Endothelial cell of umbilical vein (primary cell): ENCODE measurements at regions not wholly inside any gene's neighbourhood (a gene's known extent, or its start where the extent isn't known, plus 50 kb on each side); places are given as distances from the start of the nearest gene placed in this dataset.

Source experiments
- BruUV-seq: library from RNA; stranded (reverse); fragments of 400-500 nt; replicated peaks from 2 replicates; lab custom pipeline; 2021; lab: Mats Ljungman, UMichigan
- CTCF ChIA-PET: fragments of 300-600, 350-600 bp; sonication (Branson Sonifier 250); formaldehyde crosslinking; loops from one replicate; lab custom pipeline; 2021; ENCODE audit warnings: antibody characterized with exemption, inconsistent platforms; lab: Charles Lee
- POLR2A ChIA-PET: fragments of 300-600, 350-600 bp; sonication (Branson Sonifier 250); formaldehyde crosslinking; loops from one replicate; lab custom pipeline; 2021; ENCODE audit warnings: antibody characterized with exemption, inconsistent platforms; lab: Charles Lee
- DNase-seq: peaks from one replicate; pipeline ENCODE4 v3.0.0-alpha.2; 2011; ENCODE audit warnings: low read depth, low spot score
- FAIRE-seq: peaks from 2 replicates; lab custom pipeline; 2011; peaks lifted over from hg19 to GRCh38; lab: Jason Lieb, UNC
- H2AFZ ChIP-seq: 2 replicates; pipeline ENCODE4 v1.6.0; 2012; ENCODE audit warnings: low read depth, low read length, control low read depth, inconsistent platforms
- H3K27ac ChIP-seq: 2 replicates; pipeline ENCODE4 v1.5.1; 2011; ENCODE audit warnings: low read depth, mild to moderate bottlenecking, control low read depth, low read length, moderate library complexity; ENCODE audit not compliant: insufficient read depth
- H3K27me3 ChIP-seq, 2 experiments: 2 replicates each; pipeline versions ENCODE4 v1.6.0 to v1.6.1; 2011; ENCODE audit warnings: low read length in 2 of 2, mixed read lengths in 1 of 2; ENCODE audit not compliant: control insufficient read depth in 2 of 2, insufficient read depth in 2 of 2
- H3K36me3 ChIP-seq, 2 experiments: 2 replicates in 1 of 2; 3 replicates in 1 of 2; pipeline ENCODE4 v1.5.1; 2011; ENCODE audit warnings: low read length in 2 of 2, mild to moderate bottlenecking in 1 of 2, moderate library complexity in 1 of 2; ENCODE audit not compliant: control insufficient read depth in 2 of 2, insufficient read depth in 2 of 2; ENCODE audit errors: extremely low read depth in 1 of 2
- H3K4me1 ChIP-seq: 3 replicates; pipeline ENCODE4 v1.5.1; 2011; ENCODE audit warnings: mild to moderate bottlenecking, low read length; ENCODE audit not compliant: control insufficient read depth, insufficient read depth; ENCODE audit errors: extremely low read depth
- H3K4me2 ChIP-seq: 2 replicates; pipeline ENCODE4 v1.6.1; 2011; ENCODE audit warnings: low read length, control low read depth, mixed read lengths; ENCODE audit not compliant: insufficient read depth
- H3K4me3 ChIP-seq, 3 experiments: fragments of 200-600 bp in 1 of 3; sonication (generic), shearing (Covaris generic) in 1 of 3; replicated peaks in 1 of 3; 2 replicates each; pipeline ENCODE4 v1.5.1; 2011 to 2016; ENCODE audit warnings: control low read depth in 3 of 3, low read length in 3 of 3, mild to moderate bottlenecking in 2 of 3, inconsistent platforms in 1 of 3, low read depth in 1 of 3, moderate library complexity in 1 of 3; ENCODE audit not compliant: insufficient read depth in 1 of 3
- H3K79me2 ChIP-seq: 2 replicates; pipeline ENCODE4 v1.6.0; 2012; ENCODE audit warnings: low read length, inconsistent platforms; ENCODE audit not compliant: control insufficient read depth, insufficient read depth
- H3K9ac ChIP-seq: replicated peaks from 2 replicates; pipeline ENCODE3; 2011; ENCODE audit warnings: low read length, control low read depth; ENCODE audit not compliant: insufficient read depth; ENCODE audit errors: extremely low read depth
- H3K9me1 ChIP-seq: replicated peaks from 3 replicates; pipeline ENCODE4 v1.6.0; 2011; ENCODE audit warnings: mild to moderate bottlenecking, low read length; ENCODE audit not compliant: control insufficient read depth, insufficient read depth; ENCODE audit errors: extremely low read depth
- H3K9me3 ChIP-seq: replicated peaks from 2 replicates; pipeline ENCODE4 v1.5.1; 2012; ENCODE audit warnings: low read length, inconsistent platforms; ENCODE audit not compliant: control insufficient read depth, insufficient read depth
- H4K20me1 ChIP-seq: replicated peaks from 2 replicates; pipeline ENCODE3; 2011; ENCODE audit warnings: mild to moderate bottlenecking, low read length; ENCODE audit not compliant: control insufficient read depth, insufficient read depth; ENCODE audit errors: extremely low read depth
- EZH2 ChIP-seq: IDR thresholded peaks from 2 replicates; pipeline ENCODE4 v1.6.1; 2012; ENCODE audit warnings: borderline replicate concordance, low read depth, mild to moderate bottlenecking, moderate library complexity, low read length, inconsistent platforms; ENCODE audit not compliant: severe bottlenecking
- FOS ChIP-seq: IDR thresholded peaks from 2 replicates; pipeline ENCODE4 v1.6.1; 2011; ENCODE audit warnings: mild to moderate bottlenecking, low read length, moderate library complexity, borderline replicate concordance; ENCODE audit not compliant: insufficient read depth
- GATA2 ChIP-seq: IDR thresholded peaks from 2 replicates; pipeline ENCODE4 v1.7.0; 2011; ENCODE audit warnings: low read depth, mild to moderate bottlenecking, moderate library complexity, mixed read lengths, low read length; ENCODE audit not compliant: insufficient read length, insufficient read depth
- JUN ChIP-seq: IDR thresholded peaks from 2 replicates; pipeline ENCODE4 v1.6.1; 2011; ENCODE audit warnings: borderline replicate concordance, low read depth; ENCODE audit not compliant: insufficient read length, insufficient read depth
- MYC ChIP-seq: IDR thresholded peaks from one replicate; pipeline ENCODE4 v1.6.1; 2011; ENCODE audit warnings: mild to moderate bottlenecking, low read depth, low read length
- POLR2A ChIP-seq: IDR thresholded peaks from 2 replicates; pipeline ENCODE4 v1.6.1; 2012; ENCODE audit warnings: low read depth, mild to moderate bottlenecking, control low read depth, low read length
- POLR2AphosphoS5 ChIP-seq: IDR thresholded peaks from 2 replicates; pipeline ENCODE4 v1.6.1; 2012; ENCODE audit warnings: low read depth, mild to moderate bottlenecking, control low read depth, low read length, moderate library complexity; ENCODE audit not compliant: insufficient read depth
- dilution Hi-C: fragments of 300-500 bp; cut with MboI; formaldehyde crosslinking; loops from one replicate; pipeline ENCODE4 v1.15.0; 2019; ENCODE audit warnings: low sequenced_read_pairs; ENCODE audit not compliant: extremely low pct_ligation_motif_present
- intact Hi-C: fragments of 100-400 bp; cut with micrococcal nuclease; formaldehyde crosslinking; loops from one replicate; pipeline ENCODE4 v1.10.0; 2022
- TF ChIP-seq, protein P1 (sequence below): IDR thresholded peaks from 2 replicates; pipeline ENCODE4 v1.6.1; 2011; ENCODE audit not compliant: insufficient read depth, insufficient read length
- TF ChIP-seq, protein P2 (sequence below), 2 donors: IDR thresholded peaks; 1 replicate in 1 of 2; 2 replicates in 1 of 2; pipeline ENCODE4 v1.5.1; 2011; ENCODE audit warnings: low read length in 2 of 2, mild to moderate bottlenecking in 2 of 2, moderate library complexity in 2 of 2, control low read depth in 1 of 2, inconsistent platforms in 1 of 2, low read depth in 1 of 2; ENCODE audit not compliant: insufficient read depth in 1 of 2; ENCODE audit errors: extremely low read depth in 1 of 2

DNA sequence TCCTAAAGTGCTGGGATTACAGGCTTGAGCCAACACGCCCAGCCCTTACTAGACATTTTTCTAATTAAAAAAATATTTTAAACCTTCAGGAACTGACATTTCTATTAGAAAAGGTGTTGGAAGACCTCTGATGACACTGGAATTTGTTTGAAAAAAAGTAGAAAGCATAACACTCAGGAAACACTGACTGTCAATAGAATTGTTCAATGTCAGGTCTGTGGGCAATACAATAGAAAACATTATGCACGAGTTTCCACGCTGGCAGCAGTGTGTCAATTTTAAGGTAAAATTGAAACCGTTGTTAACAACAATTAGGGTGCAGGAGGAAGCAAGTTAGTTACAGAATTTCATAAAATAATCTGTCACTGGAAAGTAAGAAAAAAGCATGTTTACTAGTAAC lies 140.7 kb upstream of the KLHL4 start:
- dilution Hi-C loops: no loop called here
- no peak overlapping the region for H2AFZ ChIP-seq
- CTCF ChIA-PET: no interaction called here
- FAIRE-seq (no peak), DNase-seq (no peak)
- H3K4me3 ChIP-seq: no peak overlapping the region
- H3K9me1 ChIP-seq: no peaks in the 10 kb centered on the region
- H3K27me3 ChIP-seq: no peaks in the 10 kb centered on the region
- no peaks in the 10 kb centered on the region for H3K36me3 ChIP-seq
- H3K79me2 ChIP-seq: no peaks in the 10 kb centered on the region
- POLR2A ChIA-PET: no interaction called here
- no peaks in the 10 kb centered on the region for H3K4me1 ChIP-seq
- TF ChIP-seq, protein P1, sequence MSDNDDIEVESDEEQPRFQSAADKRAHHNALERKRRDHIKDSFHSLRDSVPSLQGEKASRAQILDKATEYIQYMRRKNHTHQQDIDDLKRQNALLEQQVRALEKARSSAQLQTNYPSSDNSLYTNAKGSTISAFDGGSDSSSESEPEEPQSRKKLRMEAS: no peak
- TF ChIP-seq FOS: no peak
- TF ChIP-seq JUN: no peak
- no peak for TF ChIP-seq POLR2AphosphoS5
- TF ChIP-seq EZH2: no peak
- TF ChIP-seq POLR2A: no peak
- no peak for TF ChIP-seq MYC
- TF ChIP-seq, protein P2, sequence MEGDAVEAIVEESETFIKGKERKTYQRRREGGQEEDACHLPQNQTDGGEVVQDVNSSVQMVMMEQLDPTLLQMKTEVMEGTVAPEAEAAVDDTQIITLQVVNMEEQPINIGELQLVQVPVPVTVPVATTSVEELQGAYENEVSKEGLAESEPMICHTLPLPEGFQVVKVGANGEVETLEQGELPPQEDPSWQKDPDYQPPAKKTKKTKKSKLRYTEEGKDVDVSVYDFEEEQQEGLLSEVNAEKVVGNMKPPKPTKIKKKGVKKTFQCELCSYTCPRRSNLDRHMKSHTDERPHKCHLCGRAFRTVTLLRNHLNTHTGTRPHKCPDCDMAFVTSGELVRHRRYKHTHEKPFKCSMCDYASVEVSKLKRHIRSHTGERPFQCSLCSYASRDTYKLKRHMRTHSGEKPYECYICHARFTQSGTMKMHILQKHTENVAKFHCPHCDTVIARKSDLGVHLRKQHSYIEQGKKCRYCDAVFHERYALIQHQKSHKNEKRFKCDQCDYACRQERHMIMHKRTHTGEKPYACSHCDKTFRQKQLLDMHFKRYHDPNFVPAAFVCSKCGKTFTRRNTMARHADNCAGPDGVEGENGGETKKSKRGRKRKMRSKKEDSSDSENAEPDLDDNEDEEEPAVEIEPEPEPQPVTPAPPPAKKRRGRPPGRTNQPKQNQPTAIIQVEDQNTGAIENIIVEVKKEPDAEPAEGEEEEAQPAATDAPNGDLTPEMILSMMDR (IDR thresholded peaks at IDR 0.05; ENCODE audit: extremely low read depth in 1 of 2, insufficient read depth in 1 of 2, low read depth in 1 of 2, low read length in 2 of 2): no peak
- TF ChIP-seq GATA2: no peak
- no peak overlapping the region for H3K27ac ChIP-seq
- intact Hi-C loops: no loop called here
- BruUV-seq: no TSS peak
- H3K4me2 ChIP-seq: no peak overlapping the region
- H4K20me1 ChIP-seq: no peaks in the 10 kb centered on the region
- H3K9ac ChIP-seq: no peak overlapping the region
- no peaks in the 10 kb centered on the region for H3K9me3 ChIP-seq
